Upper lobe of right lung (tissue), 1 donor: ENCODE measurements at regions not wholly inside any gene's neighbourhood (a gene's known extent, or its start where the extent isn't known, plus 50 kb on each side); places are given as distances from the start of the nearest gene placed in this dataset.
"Not testable (repeated sequence)": the region's sequence is repeated elsewhere in the genome, so short reads cannot be mapped to it uniquely, and the experiment has no call there.

Experiments
- ATAC-seq: fragments of 200-7000 bp; cut with Tn5 transposase; one replicate; pipeline ENCODE4 v1.9.1; 2020; ENCODE audit warnings: mild to moderate bottlenecking, moderate library complexity
- DNase-seq: peaks from one replicate; pipeline ENCODE4 v3.0.0-alpha.2; 2020
- H3K27ac ChIP-seq: fragments of 200-600 bp; one replicate; pipeline ENCODE4 v1.8.0; 2022
- H3K27me3 ChIP-seq: fragments of 200-600 bp; one replicate; pipeline ENCODE4 v1.8.0; 2022; ENCODE audit warnings: mild to moderate bottlenecking
- H3K36me3 ChIP-seq: fragments of 200-600 bp; one replicate; pipeline ENCODE4 v1.8.0; 2022
- H3K4me1 ChIP-seq: fragments of 200-600 bp; one replicate; pipeline ENCODE4 v1.8.0; 2022
- H3K4me3 ChIP-seq: fragments of 200-600 bp; one replicate; pipeline ENCODE4 v1.8.0; 2022; ENCODE audit warnings: mild to moderate bottlenecking
- H3K9me3 ChIP-seq: fragments of 200-600 bp; one replicate; pipeline ENCODE4 v1.8.0; 2022
- CTCF ChIP-seq: fragments of 200-600 bp; IDR thresholded peaks from one replicate; pipeline ENCODE4 v1.8.0; 2022; ENCODE audit warnings: antibody characterized with exemption
- intact Hi-C: fragments of 100-400 bp; cut with DNase I; formaldehyde crosslinking; loops from one replicate; pipeline ENCODE4 v1.11.0; 2022
- donor health status: DM: no; HTN: yes; CAD: no; lungs with severe emphysema.

- H3K9me3 ChIP-seq, result peaks cover 3% of the 10 kb centered on the region
- TF ChIP-seq CTCF, result no peak
- H3K4me1 ChIP-seq, result no peaks in the 10 kb centered on the region
- no peaks in the 10 kb centered on the region for H3K27me3 ChIP-seq
- H3K27ac ChIP-seq, result no peak overlapping the region
- intact Hi-C loops, result no loop called here
- no peak overlapping the region for H3K4me3 ChIP-seq
- no peaks in the 10 kb centered on the region for H3K36me3 ChIP-seq
- ATAC-seq (no peak), DNase-seq (no peak)
Measured at GRCh38 chr14:80047761-80048160, 163.5 kb downstream of the DIO2 start.

DNA sequence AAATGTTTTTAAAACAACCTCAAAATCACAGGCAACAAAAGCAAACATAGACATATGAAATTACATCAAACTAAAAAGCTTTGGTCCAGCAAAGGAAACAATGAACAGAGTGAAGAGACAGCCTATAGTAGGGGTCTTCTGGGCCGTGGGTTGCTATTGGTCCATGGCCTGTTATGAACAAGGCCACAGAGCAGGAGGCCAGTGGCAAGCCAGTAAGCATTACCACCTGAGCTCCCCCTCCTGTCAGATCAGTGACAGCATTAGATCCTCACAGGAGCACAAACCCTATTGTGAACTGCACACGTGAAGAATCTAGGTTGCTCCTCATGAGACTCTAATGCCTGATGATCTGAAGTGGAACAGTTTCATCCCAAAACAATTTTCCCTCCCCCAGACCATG is 174.0 kb downstream of the DIO2 start:
- no peak overlapping the region for H3K4me3 ChIP-seq
- intact Hi-C loops, result no loop called here
- H3K27ac ChIP-seq, result no peak overlapping the region
- DNase-seq (no peak), ATAC-seq (no peak)
- no peaks in the 10 kb centered on the region for H3K4me1 ChIP-seq
- no peaks in the 10 kb centered on the region for H3K27me3 ChIP-seq
- no peaks in the 10 kb centered on the region for H3K36me3 ChIP-seq
- no peak for TF ChIP-seq CTCF
- no peaks in the 10 kb centered on the region for H3K9me3 ChIP-seq

DNA sequence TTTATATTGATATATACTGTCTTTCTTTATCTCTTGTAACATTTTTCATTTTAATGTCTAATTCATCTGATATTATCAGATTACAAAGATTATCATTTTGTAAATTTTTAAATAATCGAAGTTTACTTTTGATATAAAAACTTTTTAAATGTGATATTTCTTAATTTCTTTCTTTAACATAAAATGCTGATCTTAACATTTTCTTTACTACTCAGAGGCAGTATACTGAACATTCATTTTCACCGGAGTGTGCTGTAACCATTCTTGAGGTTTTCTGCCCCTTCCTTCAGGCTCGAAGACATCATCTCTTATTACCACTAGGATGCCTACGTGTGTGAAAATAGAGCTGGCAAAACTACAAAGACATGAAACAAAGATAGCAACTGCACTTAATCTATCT is 186.9 kb downstream of the DIO2 start:
- ATAC-seq (no peak), DNase-seq (no peak)
- no peak for TF ChIP-seq CTCF
- H3K27me3 ChIP-seq, result no peaks in the 10 kb centered on the region
- H3K4me3 ChIP-seq, result no peak overlapping the region
- no peak overlapping the region for H3K27ac ChIP-seq
- H3K9me3 ChIP-seq, result no peaks in the 10 kb centered on the region
- H3K4me1 ChIP-seq, result no peaks in the 10 kb centered on the region
- no peaks in the 10 kb centered on the region for H3K36me3 ChIP-seq
- intact Hi-C loops, result no loop called here

GRCh38 chr14:80018476-80018875 is 192.8 kb downstream of the DIO2 start:
- ATAC-seq, H3K27ac ChIP-seq, intact Hi-C loops: not testable (repeated sequence)

GRCh38 chr14:80017795-80018194 is 193.5 kb downstream of the DIO2 start:
- Histone ChIP-seq H3K9me3 (no peaks in the 10 kb centered on the region), H3K4me1 (no peaks in the 10 kb centered on the region), H3K4me3 (no peak overlapping the region), H3K27me3 (no peaks in the 10 kb centered on the region), H3K27ac (no peak overlapping the region), H3K36me3 (no peaks in the 10 kb centered on the region)
- DNase-seq, result no peak
- intact Hi-C loops, result no loop called here
- no peak for TF ChIP-seq CTCF
- ATAC-seq, result no peak

More at GRCh38 chr14:80018476-80018875, 192.8 kb downstream of the DIO2 start:
- not testable (repeated sequence) for H3K27me3 ChIP-seq, H3K4me3 ChIP-seq, H3K9me3 ChIP-seq, H3K4me1 ChIP-seq, DNase-seq, H3K36me3 ChIP-seq

DNA sequence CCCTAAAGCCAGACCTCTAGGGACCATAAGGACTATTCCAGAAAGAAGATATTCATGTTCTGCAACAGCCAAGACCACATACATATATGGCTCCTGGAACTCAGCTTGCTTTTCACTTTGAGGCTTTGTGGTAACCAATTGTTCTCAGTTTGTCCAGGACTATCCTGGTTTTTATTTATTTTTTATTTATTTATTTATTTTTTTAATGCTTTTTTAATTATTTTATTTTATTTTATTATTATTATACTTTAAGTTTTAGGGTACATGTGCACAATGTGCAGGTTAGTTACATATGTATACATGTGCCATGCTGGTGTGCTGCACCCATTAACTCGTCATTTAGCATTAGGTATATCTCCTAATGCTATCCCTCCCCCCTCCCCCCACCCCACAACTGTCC is 201.1 kb downstream of the DIO2 start:
- ATAC-seq, H3K27me3 ChIP-seq, H3K36me3 ChIP-seq, H3K27ac ChIP-seq, H3K4me3 ChIP-seq, intact Hi-C loops, H3K4me1 ChIP-seq, H3K9me3 ChIP-seq, DNase-seq: not testable (repeated sequence)

DNA sequence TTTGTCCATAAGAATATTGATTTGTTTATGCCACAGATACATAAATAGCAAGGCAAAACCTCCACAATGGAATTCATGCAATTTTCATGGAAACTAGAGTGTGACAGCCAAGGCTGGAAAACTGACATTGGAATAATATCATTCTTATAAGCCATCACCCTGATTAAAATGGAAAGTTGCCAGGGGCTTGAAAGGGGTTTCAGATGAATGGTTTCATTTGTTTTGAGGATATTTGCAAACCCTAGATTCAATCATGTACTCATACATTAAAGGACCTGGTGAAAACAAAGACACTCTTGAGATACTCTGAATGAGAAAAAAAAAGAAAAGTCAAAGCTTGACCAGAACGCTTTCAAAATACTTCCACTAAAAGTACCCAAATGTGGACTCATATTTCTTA is 205.7 kb downstream of the DIO2 start:
- Histone ChIP-seq H3K4me1 (no peaks in the 10 kb centered on the region), H3K27me3 (no peaks in the 10 kb centered on the region), H3K9me3 (no peaks in the 10 kb centered on the region), H3K36me3 (no peaks in the 10 kb centered on the region), H3K27ac (no peak overlapping the region), H3K4me3 (no peak overlapping the region)
- ATAC-seq, result no peak
- intact Hi-C loops, result no loop called here
- DNase-seq, result no peak
- TF ChIP-seq CTCF, result no peak
